Stimulated activated CD4-positive, alpha-beta T cell treated with anti-CD3 and anti-CD28 coated beads, Interleukin-2, amount 100 ng/mL, for 4 hours (primary cell): ENCODE measurements at regions not wholly inside any gene's neighbourhood (a gene's known extent, or its start where the extent isn't known, plus 50 kb on each side); places are given as distances from the start of the nearest gene placed in this dataset.

Experiments
- DNase-seq: peaks from one replicate; pipeline ENCODE4 v3.0.0-alpha.2; 2020; ENCODE audit warnings: low read depth

DNA sequence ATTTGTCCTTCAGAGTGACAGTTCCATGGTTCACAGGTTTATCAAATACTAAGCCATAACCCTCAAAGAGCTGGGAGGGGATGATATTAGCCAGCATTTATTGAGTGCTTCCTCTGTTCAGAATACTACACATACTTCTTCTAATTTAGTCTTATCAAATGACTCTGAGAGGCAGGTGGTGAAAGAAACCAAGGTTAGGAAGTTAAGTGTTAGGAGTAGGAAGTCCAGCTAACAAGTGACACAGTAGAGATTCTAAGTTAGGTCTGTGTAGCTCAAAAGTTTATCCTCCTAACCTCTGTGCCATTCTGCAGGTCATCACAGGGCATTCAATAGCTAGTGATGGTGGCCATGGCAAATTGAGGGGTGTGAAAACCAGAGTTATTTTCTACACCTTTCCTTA, 198.3 kb upstream of the MID1 start:
- no peak for DNase-seq

GRCh38 chrX:10819973-10820372, 199.6 kb upstream of the MID1 start:
- no peak for DNase-seq

DNA sequence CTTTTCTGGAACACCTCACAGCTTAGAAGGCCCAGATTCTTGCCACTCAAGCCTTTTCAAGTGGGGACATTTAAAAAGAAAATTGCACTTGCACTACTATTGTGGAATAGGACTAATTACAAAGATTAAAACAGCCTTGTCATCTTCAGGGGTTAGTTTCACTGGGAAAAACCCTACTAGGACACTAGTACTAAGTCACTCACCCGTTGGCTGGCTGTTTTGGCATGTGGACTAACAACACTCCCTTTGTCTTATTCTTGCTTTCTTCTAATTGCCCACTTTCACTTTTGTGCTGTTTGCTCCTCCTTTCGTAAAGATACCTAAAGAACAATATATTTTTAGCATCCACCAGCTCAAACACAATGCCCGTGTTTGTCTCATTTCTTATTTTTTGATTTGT, 200.9 kb upstream of the MID1 start:
- DNase-seq: no peak

GRCh38 chrX:10828036-10828435, 207.7 kb upstream of the MID1 start:
- DNase-seq: no peak

- DNase-seq: no peak
Measured at GRCh38 chrX:10828640-10829039, 208.3 kb upstream of the MID1 start.

DNA sequence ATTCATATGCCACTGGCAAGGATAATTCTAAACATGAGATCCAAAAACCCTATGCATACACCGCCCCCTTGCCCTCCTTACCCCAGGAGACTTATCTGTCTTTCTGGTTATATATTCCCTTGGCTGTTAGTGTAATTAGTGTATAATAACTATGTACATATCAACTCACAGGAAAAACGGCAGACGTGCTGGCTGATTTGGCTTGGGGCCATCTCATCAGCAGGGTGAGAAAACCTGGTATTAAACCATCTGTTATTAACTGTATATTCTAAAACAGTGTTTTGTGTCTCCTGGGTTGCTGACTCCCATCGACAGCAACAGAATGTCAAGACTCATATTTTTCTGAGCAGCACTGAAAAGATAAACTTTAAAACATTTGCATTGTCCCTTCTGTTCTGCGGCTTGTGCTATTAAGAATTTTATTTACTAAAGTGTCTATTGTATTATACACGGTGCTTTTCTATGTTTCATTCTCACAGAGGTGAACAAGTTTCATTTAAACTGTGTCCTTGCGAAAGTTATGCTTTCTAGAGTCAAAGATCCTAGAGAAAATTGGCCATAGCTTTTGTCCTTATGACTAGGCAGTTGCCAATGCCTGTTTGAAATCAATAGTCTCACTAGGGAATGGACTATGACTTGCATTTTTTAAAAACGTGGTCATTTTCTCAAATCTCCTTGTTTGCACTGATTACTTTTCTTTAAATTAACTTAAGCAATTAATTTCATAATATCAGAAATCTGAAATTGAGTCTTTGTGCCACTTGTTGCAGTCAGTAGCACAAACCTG, 211.5 kb upstream of the MID1 start:
- no peak for DNase-seq

DNA sequence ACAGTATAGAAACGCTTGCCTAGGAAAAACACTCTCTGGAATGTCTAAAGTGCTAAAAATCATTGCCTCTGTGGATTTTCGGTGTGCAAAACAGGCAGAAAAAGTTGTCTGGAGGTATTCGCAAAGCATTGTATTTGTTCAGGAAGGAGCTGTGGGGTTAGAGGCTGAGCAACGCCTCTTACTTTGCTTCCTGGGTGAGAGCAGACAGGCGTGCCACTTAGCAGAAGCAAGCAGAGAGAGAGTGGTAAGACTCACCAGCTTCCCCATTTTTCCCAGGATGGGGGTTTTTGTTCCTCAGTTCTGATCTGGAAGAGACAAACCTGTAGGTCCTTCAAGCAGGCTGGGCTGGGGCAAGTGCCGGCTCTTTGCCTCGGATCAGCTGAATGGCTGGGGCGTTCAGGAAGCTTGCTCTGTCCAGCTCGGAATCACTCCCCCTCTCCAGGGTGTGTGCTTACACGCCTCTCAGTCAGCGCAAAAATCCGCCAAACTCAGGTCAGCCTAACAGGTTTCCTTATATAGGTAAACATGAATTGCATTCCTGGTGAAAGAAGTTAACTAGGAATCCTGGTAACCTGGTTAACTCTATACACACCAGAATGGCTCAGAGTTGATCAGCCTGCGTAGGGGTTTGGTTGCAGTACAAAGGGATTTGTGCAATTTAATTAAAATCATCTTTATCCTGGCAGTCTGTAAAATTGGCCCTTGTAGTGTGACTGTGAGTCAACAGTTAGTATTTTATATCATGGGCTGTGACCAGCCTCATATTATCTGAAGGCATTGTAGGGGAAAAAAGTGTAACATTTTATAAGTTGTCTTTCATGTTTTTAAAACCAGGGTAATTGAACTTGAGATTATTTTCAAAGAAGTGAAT, 213.1 kb upstream of the MID1 start:
- no peak for DNase-seq

DNA sequence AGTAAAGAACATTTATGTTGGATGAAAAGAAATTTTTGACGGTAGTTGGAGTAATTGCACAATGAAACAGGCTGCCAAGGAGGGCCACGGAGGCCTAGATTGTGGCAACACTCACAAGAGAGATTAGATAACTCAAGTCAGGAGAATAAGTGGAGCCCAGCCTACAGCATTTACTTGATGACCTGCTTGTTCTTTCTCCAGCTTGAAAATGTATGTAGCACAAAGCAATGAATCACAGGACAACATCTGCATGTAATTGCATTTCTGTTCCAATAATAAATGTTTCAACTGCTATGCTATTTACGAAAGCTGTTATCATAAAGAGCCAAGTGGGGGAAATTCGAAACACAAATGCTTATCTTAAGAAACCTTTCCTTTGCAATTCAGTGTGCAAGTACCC, 221.2 kb upstream of the MID1 start:
- DNase-seq: no peak

DNA sequence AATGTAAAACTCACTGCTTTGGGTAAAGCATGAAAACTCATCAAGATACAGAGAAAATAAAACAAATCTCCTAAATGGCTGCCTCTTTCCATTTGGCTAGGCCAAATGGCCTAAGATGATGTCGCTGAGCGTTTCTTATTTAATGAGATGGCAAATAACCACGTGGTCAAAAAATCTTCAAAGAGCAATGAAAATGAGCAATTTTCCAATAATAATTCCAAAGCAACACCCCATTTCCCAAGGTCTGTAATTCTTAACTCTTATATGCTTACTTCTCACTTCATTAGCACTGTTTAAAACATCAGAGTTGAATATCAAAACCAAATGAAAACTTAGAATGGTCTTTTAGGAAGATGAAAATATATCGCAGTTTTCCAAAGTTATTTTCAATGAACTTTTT, 222.3 kb upstream of the MID1 start:
- no peak for DNase-seq

- no peak for DNase-seq
Measured at GRCh38 chrX:10847333-10847732, 226.9 kb upstream of the MID1 start.

GRCh38 chrX:10851809-10852208, 231.4 kb upstream of the MID1 start:
- no peak for DNase-seq

GRCh38 chrX:10854594-10854993, 234.2 kb upstream of the MID1 start:
- no peak for DNase-seq

- no peak for DNase-seq
Measured at GRCh38 chrX:10855845-10856244, 235.5 kb upstream of the MID1 start.

- no peak for DNase-seq
Measured at GRCh38 chrX:10856797-10857196, 236.4 kb upstream of the MID1 start.

DNA sequence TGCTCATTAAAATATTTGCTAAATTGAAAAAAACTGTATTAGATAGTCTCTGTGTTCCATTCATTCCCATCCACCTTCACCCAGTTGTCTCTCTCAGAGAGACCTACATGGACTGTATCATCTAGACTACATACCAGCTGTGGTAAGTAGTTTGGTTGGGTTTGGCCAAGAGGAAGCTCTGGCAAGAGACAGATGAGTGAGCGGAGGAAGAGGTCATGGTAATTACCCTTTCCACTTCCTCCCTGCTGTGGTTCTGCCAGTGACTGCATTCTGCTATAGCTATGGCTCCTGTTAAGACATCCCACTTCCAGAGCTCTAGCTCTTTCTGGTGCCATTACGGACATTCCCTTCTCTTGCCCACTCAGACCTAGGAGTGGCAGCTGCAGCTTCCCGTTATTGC, 239.0 kb upstream of the MID1 start:
- no peak for DNase-seq

DNA sequence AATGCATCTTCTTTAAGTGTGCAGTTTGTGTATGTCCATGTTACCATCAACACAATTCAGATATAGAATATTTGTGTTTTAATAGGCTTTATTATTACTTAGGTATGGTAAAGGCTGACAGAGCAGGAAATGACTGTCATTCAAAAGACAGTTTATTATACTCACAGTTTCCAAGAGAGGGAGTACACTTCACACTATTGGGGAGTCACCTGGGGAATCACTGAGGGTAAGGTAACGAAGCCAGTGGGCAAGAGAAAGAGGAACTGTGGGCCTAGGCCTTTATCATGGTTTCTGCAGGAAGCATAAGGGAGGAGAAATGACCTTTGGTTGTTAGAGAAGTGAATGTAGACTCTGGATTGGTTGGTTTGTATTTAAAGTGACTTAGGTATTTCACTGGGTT, 235.1 kb upstream of the HCCS start:
- DNase-seq: no peak

- DNase-seq: no peak
Measured at GRCh38 chrX:10882484-10882883, 228.6 kb upstream of the HCCS start.

DNA sequence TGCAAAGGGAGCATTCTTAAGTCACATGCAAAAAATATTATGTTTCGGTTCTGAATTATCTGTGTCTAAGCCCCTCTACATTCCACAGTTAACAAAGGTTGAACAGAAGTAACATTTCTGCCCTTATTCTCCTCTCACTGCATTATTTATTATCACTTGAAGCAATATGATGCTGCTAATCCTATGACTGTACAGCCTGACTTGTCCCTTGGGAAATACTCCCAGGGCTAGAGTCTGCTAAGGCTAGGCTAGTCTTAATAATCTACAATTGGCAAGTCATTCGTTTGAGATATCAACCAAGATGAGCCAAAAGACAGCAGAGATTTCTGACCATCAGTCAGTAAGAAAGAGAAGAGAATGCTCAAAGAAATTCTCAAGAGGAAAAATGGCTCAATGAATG, 226.9 kb upstream of the HCCS start:
- DNase-seq: no peak

DNA sequence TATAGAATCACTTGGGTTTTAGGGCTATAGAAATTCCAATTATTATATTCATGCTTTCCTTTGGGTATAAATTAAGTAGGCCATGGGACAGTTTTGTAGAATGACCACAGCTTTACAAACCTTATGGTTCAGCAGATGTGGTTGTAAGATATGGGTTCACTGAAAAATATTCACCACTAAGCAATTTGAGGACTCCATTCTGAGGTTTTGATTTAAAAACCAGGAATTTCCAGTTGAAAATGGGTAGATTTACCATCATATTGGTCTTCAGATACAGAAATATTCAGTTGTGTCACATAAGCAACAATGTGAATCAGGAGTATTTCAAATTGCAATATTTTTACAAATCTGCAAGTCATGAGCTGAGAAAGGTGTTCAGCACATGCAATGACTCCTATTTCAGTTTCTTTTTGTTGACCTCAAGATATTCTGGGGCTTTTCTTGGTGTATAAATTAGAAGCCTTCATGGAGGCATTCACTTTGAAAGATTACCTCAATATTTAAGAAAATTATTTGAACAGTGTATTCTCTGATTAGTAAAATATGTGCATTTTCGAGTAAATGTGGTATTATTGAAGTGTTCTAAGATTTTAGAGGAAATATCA, 218.4 kb upstream of the HCCS start:
- DNase-seq: no peak

DNA sequence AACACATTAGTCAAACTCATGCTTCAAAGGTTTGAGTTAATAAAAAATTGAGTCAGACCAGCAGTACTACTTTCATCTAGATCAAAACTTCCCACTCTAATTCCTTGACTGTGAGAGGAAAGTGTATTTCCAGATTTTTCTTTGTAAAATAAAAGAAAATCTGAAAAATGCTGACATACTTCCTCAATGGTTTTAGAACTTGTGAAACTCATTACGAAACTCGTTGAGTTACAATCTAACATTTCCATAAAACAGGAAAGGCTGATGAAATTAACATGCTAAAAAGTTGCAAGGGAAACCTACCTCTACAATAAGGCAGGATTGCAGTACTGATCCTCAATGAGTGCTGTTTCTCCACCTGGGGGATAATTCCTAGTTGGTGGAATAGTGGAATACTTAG, 217.8 kb upstream of the HCCS start:
- no peak for DNase-seq

- no peak for DNase-seq
Measured at GRCh38 chrX:10893976-10894375, 217.2 kb upstream of the HCCS start.

GRCh38 chrX:10897768-10898167, 213.4 kb upstream of the HCCS start:
- DNase-seq: no peak
